HepG2 (cell line): ENCODE measurements at regions not wholly inside any gene's neighbourhood (a gene's known extent, or its start where the extent isn't known, plus 50 kb on each side); places are given as distances from the start of the nearest gene placed in this dataset.
A peak's percentile ranks its signal among the peaks of the same experiment; 100 is the strongest.

ENCODE experiments used
- ATAC-seq: fragments of 200-7000 bp; cut with Tn5 transposase; 3 replicates; pipeline ENCODE4 v1.9.1; 2020; ENCODE audit warnings: mild to moderate bottlenecking, moderate library complexity
- BruUV-seq: library from RNA; stranded (reverse); fragments of 400-500 nt; replicated peaks from 2 replicates; lab custom pipeline; 2021; lab: Mats Ljungman, UMichigan
- CTCF ChIA-PET: fragments of 300-600 bp; formaldehyde crosslinking; extraction: SDS; loops from one replicate; lab custom pipeline; 2021; ENCODE audit warnings: low total read pairs, inconsistent platforms, low intra/inter-chr PET ratio; lab: Yijun Ruan, JAX
- POLR2A ChIA-PET: fragments of 350-600 bp; sonication (Branson Sonifier 250); formaldehyde crosslinking; loops from one replicate; lab custom pipeline; 2020; ENCODE audit warnings: antibody characterized with exemption, inconsistent platforms; lab: Yijun Ruan, JAX
- DNase-seq: peaks from one replicate; pipeline ENCODE4 v3.0.0-alpha.2; 2015; ENCODE audit warnings: low spot score
- FAIRE-seq: peaks from 3 replicates; lab custom pipeline; 2011; peaks lifted over from hg19 to GRCh38; lab: Jason Lieb, UNC
- H2AFZ ChIP-seq: one replicate; pipeline ENCODE4 v1.6.1; 2011; ENCODE audit warnings: low read length, inconsistent platforms
- H3K27ac ChIP-seq: fragments of 300-600 bp; 3 replicates; pipeline ENCODE4 v1.8.0; 2011; ENCODE audit warnings: mixed run types, mild to moderate bottlenecking, mixed read lengths, low read length, inconsistent platforms; ENCODE audit not compliant: insufficient read depth; ENCODE audit errors: extremely low read length
- H3K27me3 ChIP-seq, 2 experiments: fragments of 200-600 bp in 1 of 2; 2 replicates in 1 of 2; 3 replicates in 1 of 2; pipeline versions ENCODE4 v1.6.0 to v1.8.0; 2011; ENCODE audit warnings: low read length in 2 of 2, mild to moderate bottlenecking in 2 of 2, moderate library complexity in 2 of 2, inconsistent platforms in 1 of 2; ENCODE audit not compliant: insufficient read depth in 2 of 2, control insufficient read depth in 1 of 2
- H3K36me3 ChIP-seq, 2 experiments: fragments of 200-600 bp in 1 of 2; replicated peaks in 1 of 2; 2 replicates in 1 of 2; 3 replicates in 1 of 2; pipeline versions ENCODE4 v1.5.1 to v1.8.0; 2011; ENCODE audit warnings: low read length in 2 of 2, inconsistent platforms in 1 of 2; ENCODE audit not compliant: insufficient read depth in 2 of 2, control insufficient read depth in 1 of 2
- H3K4me1 ChIP-seq: 2 replicates; pipeline ENCODE4 v1.5.1; 2012; ENCODE audit warnings: low read length, inconsistent platforms; ENCODE audit not compliant: insufficient read depth
- H3K4me2 ChIP-seq: 2 replicates; pipeline ENCODE4 v1.6.0; 2011; ENCODE audit warnings: low read depth, low read length, inconsistent platforms
- H3K4me3 ChIP-seq, 3 experiments: fragments of 200-600 bp in 1 of 3; sonication (generic), shearing (Covaris generic) in 1 of 3; replicated peaks in 1 of 3; 2 replicates each; pipeline ENCODE4 v1.5.1; 2011 to 2016; ENCODE audit warnings: low read length in 3 of 3, inconsistent platforms in 2 of 3, low read depth in 2 of 3, mild to moderate bottlenecking in 2 of 3, control low read depth in 1 of 3, mixed read lengths in 1 of 3; ENCODE audit not compliant: insufficient read depth in 1 of 3
- H3K79me2 ChIP-seq: one replicate; pipeline ENCODE4 v1.6.1; 2011; ENCODE audit warnings: low read length, inconsistent platforms; ENCODE audit not compliant: insufficient read depth
- H3K9ac ChIP-seq: 2 replicates; pipeline ENCODE4 v1.6.0; 2011; ENCODE audit warnings: mild to moderate bottlenecking, low read depth, low read length, inconsistent platforms; ENCODE audit not compliant: insufficient read depth
- H3K9me3 ChIP-seq: 2 replicates; pipeline ENCODE4 v1.5.1; 2012; ENCODE audit warnings: mild to moderate bottlenecking, low read length
- H4K20me1 ChIP-seq: 2 replicates; pipeline ENCODE4 v1.6.0; 2011; ENCODE audit warnings: inconsistent platforms, mild to moderate bottlenecking, low read length, moderate library complexity; ENCODE audit not compliant: insufficient read depth
- ATM ChIP-seq: fragments of 450-650 bp; IDR thresholded peaks from 2 replicates; pipeline ENCODE4 v1.7.1; 2017; ENCODE audit warnings: mild to moderate bottlenecking, borderline replicate concordance
- MIXL1 ChIP-seq: IDR thresholded peaks from 2 replicates; pipeline ENCODE4 v1.6.1; 2016
- PAF1 ChIP-seq: IDR thresholded peaks from 2 replicates; pipeline ENCODE4 v1.6.1; 2016; ENCODE audit warnings: missing genetic modification reagents, missing compliant biosample characterization
- POLR2G ChIP-seq: fragments of 200-400 bp; formaldehyde crosslinking; IDR thresholded peaks from 2 replicates; pipeline ENCODE4 v1.6.1; 2018; ENCODE audit warnings: mild to moderate bottlenecking, low read depth, low read length, moderate library complexity
- SIN3B ChIP-seq: fragments of 150-350 bp; IDR thresholded peaks from 2 replicates; pipeline ENCODE4 v1.6.1; 2014; ENCODE audit warnings: low read length
- THAP8 ChIP-seq: sonication (generic); formaldehyde crosslinking; IDR thresholded peaks from 2 replicates; pipeline ENCODE4 v1.5.1; 2020; ENCODE audit warnings: missing genetic modification reagents, mild to moderate bottlenecking, borderline replicate concordance
- TRAFD1 ChIP-seq: sonication (generic); formaldehyde crosslinking; IDR thresholded peaks from 2 replicates; pipeline ENCODE4 v1.5.1; 2020; ENCODE audit warnings: missing genetic modification reagents, mild to moderate bottlenecking, borderline replicate concordance
- ZBTB33 ChIP-seq: sonication (generic); formaldehyde crosslinking; IDR thresholded peaks from 2 replicates; pipeline ENCODE4 v1.4.0; 2020; ENCODE audit warnings: missing genetic modification reagents
- ZNF362 ChIP-seq: sonication (generic); formaldehyde crosslinking; IDR thresholded peaks from 2 replicates; pipeline ENCODE4 v1.4.0; 2020; ENCODE audit warnings: missing genetic modification reagents, mild to moderate bottlenecking, borderline replicate concordance
- ZNF7 ChIP-seq: IDR thresholded peaks from 2 replicates; pipeline ENCODE4 v1.6.1; 2016; ENCODE audit warnings: missing biosample characterization, missing genetic modification reagents
- ZNF800 ChIP-seq: sonication (generic); formaldehyde crosslinking; IDR thresholded peaks from 2 replicates; pipeline ENCODE4 v1.4.0; 2020; ENCODE audit warnings: missing genetic modification reagents
- WGBS: methylation state at CpG from one replicate; pipeline ENCODE4 v1.1.6; 2017; ENCODE audit warnings: low lambda C conversion rate; 5-methylcytosine and 5-hydroxymethylcytosine counted together
- in situ Hi-C: cut with HindIII; loops from 2 replicates; pipeline ENCODE4 v1.10.0; 2017; ENCODE audit warnings: low pct_unique_long_range_greater_than_20kb; ENCODE audit not compliant: extremely low pct_ligation_motif_present
- intact Hi-C: fragments of 100-400 bp; cut with micrococcal nuclease; formaldehyde crosslinking; loops from one replicate; pipeline ENCODE4 v1.10.0; 2022; ENCODE audit not compliant: unreplicated experiment
- TF ChIP-seq, protein P1 (sequence below): sonication (generic); formaldehyde crosslinking; IDR thresholded peaks from 2 replicates; pipeline ENCODE4 v1.8.0; 2022; ENCODE audit warnings: mild to moderate bottlenecking, missing genetic modification reagents, borderline replicate concordance
- TF ChIP-seq, protein P2 (sequence below): sonication (generic); formaldehyde crosslinking; IDR thresholded peaks from 2 replicates; pipeline ENCODE4 v1.4.0; 2020; ENCODE audit warnings: missing genetic modification reagents

GRCh38 chr11:8803973-8804372 lies 107.0 kb upstream of the AKIP1 start:
- Histone ChIP-seq H3K9ac (no peak overlapping the region), H3K4me3 (no peak overlapping the region), H3K27me3 (no peaks in the 10 kb centered on the region), H3K4me2 (no peak overlapping the region), H2AFZ (no peak overlapping the region), H4K20me1 (no peaks in the 10 kb centered on the region), H3K27ac (no peak overlapping the region), H3K79me2 (no peaks in the 10 kb centered on the region), H3K36me3 (no peaks in the 10 kb centered on the region), H3K9me3 (no peaks in the 10 kb centered on the region), H3K4me1 (peaks cover 12% of the 10 kb centered on the region)
- 88% methylated on average over 2 of the region's 6 CpGs for WGBS
- no TSS peak for BruUV-seq
- DNase-seq = no peak
- ATAC-seq = peak; percentile 35; the same call in 2 of the 3 replicates
- no peak for FAIRE-seq
- intact Hi-C loops (no loop called here), in situ Hi-C loops (no loop called here)
- ChIA-PET POLR2A (no interaction called here), CTCF (interaction anchor here (0.5 kb wide), 1 partner anchor 88 kb away, joined by 3 read pairs; no protein-coding TSS in a partner anchor)
- TF ChIP-seq POLR2G (no peak), ATM (no peak), SIN3B (no peak), ZNF7 (CRISPR knock-in tag) (no peak), PAF1 (CRISPR knock-in tag) (no peak), MIXL1 (no peak), ZBTB33 (CRISPR knock-in tag) (no peak), ZNF800 (CRISPR knock-in tag) (no peak), ZNF362 (CRISPR knock-in tag) (no peak), TRAFD1 (CRISPR knock-in tag) (no peak), THAP8 (CRISPR knock-in tag) (no peak)
- TF ChIP-seq, protein P1, sequence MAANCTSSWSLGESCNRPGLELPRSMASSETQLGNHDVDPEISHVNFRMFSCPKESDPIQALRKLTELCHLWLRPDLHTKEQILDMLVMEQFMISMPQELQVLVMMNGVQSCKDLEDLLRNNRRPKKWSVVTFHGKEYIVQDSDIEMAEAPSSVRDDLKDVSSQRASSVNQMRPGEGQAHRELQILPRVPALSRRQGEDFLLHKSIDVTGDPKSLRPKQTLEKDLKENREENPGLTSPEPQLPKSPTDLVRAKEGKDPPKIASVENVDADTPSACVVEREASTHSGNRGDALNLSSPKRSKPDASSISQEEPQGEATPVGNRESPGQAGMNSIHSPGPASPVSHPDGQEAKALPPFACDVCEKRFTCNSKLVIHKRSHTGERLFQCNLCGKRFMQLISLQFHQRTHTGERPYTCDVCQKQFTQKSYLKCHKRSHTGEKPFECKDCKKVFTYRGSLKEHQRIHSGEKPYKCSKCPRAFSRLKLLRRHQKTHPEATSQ (CRISPR knock-in tag) = no peak
- TF ChIP-seq, protein P2, sequence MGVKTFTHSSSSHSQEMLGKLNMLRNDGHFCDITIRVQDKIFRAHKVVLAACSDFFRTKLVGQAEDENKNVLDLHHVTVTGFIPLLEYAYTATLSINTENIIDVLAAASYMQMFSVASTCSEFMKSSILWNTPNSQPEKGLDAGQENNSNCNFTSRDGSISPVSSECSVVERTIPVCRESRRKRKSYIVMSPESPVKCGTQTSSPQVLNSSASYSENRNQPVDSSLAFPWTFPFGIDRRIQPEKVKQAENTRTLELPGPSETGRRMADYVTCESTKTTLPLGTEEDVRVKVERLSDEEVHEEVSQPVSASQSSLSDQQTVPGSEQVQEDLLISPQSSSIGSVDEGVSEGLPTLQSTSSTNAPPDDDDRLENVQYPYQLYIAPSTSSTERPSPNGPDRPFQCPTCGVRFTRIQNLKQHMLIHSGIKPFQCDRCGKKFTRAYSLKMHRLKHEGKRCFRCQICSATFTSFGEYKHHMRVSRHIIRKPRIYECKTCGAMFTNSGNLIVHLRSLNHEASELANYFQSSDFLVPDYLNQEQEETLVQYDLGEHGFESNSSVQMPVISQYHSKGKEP (CRISPR knock-in tag) = no peak
